ENCODE measurements at regions not wholly inside any gene's neighbourhood (a gene's known extent, or its start where the extent isn't known, plus 50 kb on each side); places are given as distances from the start of the nearest gene placed in this dataset.
"Not testable (repeated sequence)": the region's sequence is repeated elsewhere in the genome, so short reads cannot be mapped to it uniquely, and the experiment has no call there.

DNA sequence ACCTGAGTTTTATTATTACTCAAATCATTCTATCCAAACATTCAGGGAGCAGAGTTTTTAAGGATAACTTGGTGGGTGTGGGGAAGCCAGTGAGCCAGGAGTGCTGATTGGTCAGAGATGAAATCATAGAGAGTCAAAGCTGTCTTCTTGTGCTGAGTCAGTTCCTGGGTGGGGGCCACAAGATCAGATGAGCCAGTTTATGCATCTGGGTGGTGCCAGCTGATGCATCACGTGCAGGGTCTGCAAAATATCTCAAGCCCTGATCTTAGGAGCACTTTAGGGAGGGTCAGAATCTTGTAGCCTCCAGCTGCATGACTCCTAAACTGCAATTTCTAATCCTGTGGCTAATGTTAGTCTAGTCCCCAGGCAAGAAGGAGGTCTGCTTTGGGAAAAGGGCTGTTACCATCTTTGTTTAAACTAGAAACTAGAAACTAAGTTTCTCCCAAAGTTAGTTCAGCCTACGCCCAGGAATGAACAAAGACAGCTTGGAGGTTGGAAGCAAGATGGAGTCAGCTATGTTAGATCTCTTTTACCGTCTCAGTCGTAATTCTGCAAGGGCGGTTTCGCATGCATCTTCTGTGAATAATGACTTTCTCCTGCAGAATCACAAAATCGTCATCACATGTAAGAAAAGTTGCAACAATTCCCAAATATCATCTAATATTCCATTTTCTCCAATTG lies 97.5 kb downstream of the ZNF664 start:
- not testable (repeated sequence) for DNase-seq

DNA sequence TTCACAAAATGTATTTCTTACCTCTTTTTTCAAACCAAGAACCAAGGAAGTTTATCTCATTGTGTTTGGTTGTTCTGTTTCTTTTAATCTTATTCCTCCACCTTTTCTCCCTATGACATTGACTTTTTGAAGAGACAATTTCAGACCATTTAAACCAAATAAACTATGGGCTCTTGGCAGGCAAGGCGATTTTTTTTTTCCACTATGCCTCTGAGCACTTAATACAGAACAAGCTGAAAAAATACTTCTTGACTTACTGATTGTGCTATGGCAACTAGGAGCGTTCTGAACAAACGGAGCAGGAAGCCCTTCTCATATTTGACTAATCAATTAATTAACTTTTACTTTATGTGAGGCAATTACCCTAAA lies 98.0 kb downstream of the ZNF664 start:
- DNase-seq: no peak

GRCh38 chr12:124073356-124074035 lies 100.5 kb downstream of the ZNF664 start:
- DNase-seq: no peak

- no peak for DNase-seq
Observed at GRCh38 chr12:124075841-124076240, 102.8 kb downstream of the ZNF664 start.

DNA sequence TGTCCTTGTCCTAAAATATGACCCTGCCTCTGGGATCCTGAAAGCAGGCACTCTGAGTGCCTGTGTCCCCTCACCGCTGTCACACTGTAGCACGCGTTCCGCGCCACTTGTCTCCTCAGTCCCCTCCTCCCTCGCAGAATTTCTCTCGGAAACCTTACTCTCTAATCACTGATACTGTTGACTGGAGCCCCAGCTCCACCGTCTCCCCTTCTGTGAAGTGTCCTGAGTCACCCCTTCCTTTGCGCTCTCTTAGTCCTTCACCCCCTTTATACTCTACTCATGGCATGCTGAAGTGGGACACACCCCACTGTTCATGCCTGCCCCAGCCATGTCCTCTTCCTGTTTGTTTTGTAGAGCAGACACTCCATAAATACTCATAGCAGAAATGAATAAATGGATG lies 104.7 kb downstream of the ZNF664 start:
- DNase-seq: no peak

GRCh38 chr12:124078800-124079199 lies 105.8 kb downstream of the ZNF664 start:
- no peak for DNase-seq

- DNase-seq: no peak
Observed at GRCh38 chr12:124080649-124081048, 107.6 kb downstream of the ZNF664 start.

- no peak for DNase-seq
Observed at GRCh38 chr12:124082012-124082411, 109.0 kb downstream of the ZNF664 start.

DNA sequence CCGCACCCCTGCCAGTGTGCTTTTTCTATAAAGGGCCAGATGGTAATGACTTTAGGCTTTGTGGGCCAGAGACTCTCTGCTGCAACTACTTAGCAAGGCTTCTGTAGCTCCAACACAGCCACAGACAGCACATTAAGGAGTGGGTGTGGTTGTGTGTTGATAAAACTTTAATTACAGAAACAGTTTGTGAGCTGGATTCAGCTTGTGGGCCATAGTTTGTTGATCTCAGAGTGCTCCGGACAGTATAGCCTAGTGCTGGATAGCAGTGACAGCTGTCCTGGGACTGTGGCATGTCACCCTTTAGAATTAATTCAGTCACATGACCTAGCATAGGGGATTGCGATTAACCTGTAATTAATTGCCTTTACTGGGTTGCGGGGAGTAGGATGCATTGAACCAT lies 109.7 kb downstream of the ZNF664 start:
- no peak for DNase-seq

DNA sequence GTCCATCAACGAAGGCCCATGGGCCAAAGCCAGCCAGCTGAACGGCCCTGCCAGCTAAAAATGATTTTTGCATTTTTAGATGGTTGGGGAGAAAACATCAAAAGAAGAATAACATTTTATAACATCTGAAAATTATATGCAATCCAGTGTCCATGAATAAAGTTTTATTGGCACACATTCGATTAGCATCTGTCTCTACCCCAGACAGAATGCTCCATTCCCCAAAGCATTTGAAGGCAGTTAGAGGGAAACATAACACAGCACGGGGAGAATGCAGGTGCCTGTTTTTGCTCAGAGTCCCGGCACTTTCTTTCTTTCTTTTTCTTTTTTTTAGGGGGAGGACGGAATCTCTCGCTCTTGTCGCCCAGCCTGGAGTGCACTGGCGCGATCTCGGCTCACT lies 110.7 kb downstream of the ZNF664 start:
- no peak for DNase-seq

GRCh38 chr12:124085419-124086296 lies 112.6 kb downstream of the ZNF664 start:
- no peak for DNase-seq

GRCh38 chr12:124086299-124086898 lies 113.4 kb downstream of the ZNF664 start:
- DNase-seq: no peak

DNA sequence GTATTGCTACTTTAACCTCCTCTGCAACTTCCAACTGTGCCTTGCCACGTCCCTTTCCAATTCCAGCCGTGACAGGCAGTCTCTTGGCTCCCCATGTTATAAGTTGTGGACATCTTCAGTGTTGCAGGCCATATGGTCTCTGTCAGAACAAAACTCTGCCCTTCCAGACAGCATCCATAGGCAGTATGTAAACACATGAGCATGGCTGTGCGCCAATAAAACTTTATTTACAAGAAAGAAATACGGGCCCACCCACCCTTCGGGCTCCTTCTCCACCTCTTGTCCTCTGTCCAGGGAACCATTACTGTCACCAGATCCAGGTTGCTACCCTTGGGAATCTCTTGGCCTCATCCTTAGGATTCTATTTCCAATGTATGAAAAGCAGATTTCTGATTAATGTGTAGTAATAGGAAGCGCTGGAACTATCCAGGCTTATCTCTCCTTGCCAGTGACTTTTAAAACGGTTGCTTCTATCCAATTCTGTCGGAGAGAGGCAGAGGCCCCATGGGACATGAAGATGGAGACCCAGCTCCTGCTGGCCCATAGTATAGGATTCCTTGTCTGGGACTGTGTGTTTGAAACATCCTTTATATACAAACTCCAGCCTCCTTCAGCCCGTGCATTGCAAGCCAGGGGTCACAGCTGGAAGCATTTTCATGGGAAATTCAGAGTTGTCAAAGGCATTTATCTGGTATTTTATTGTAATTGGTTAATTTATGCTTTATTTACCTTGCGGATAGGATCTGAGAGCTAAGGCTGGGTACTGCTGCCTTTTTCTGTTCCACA lies 114.4 kb downstream of the ZNF664 start:
- no peak for DNase-seq

- no peak for DNase-seq
Observed at GRCh38 chr12:124088217-124088907, 115.3 kb downstream of the ZNF664 start.

DNA sequence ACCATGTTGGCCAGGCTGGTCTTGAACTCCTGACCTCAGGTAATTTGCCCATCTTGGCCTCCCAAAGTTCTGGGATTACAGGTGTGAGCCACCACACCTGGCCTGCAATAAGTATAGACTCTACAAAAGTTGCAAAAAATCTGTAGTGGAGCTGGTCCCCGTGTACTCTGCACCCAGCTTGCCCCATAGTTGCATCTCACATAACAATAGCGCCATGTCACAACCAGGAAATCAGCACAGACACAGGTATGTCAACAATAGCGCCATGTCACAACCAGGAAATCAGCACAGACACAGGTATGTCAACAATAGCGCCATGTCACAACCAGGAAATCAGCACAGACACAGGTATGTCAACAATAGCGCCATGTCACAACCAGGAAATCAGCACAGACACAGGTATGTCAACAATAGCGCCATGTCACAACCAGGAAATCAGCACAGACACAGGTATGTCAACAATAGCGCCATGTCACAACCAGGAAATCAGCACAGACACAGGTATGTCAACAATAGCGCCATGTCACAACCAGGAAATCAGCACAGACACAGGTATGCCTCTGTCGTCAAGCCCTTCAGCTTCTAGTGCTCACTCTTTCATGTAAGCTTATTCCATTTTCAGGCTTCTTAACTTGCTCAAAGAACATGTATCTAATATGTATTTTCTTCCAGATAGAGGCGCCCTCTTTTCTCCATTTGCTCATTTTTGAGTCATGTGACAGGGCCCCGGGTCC lies 116.3 kb downstream of the ZNF664 start:
- DNase-seq: not testable (repeated sequence)

DNA sequence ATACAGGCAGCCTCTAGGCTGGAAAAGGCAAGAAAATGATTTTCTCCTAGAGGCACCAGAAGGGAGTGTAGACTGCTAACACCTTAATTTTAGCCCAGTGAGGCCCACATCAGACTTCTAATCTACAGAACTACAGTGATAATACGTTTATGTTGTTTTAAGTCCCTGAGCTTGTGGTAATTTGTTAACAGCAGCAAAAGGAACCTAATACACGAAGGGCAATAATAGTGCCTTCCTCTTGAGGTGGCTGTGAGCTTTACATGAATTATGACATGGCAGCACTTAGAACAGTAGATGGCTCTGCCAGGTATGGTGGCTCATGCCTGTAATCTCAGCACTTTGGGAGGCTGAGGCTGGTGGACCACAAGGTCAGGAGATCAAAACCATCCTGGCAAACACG lies 118.8 kb downstream of the ZNF664 start:
- DNase-seq: no peak

DNA sequence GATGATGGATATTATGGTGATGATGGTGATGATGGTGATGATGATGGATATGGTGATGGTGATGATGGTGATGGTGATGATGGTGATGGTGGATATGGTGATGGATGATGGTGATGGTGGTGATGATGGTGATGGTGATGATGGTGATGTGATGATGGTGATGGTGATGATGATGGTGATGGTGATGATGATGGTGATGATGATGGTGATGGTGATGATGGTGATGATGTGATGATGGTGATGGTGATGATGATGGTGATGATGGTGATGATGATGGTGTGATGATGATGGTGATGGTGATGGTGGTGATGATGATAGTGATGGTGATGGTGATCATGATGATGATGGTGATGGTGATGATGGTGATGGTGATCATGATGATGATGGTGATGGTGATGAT lies 119.5 kb downstream of the ZNF664 start:
- not testable (repeated sequence) for DNase-seq

DNA sequence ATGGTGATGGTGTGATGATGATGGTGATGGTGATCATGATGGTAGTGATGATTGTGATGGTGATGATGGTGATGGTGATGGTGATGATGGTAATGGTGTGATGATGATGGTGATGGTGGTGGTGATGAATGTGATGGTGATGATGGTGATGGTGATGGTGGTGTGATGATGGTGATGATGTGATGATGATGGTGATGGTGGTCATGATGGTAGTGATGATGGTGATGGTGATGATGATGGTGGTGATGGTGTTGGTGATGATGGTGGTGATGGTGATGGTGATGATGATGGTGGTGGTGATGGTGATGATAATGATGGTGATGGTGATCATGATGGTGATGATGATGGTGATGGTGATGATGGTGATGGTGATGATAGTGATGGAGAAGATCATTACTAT lies 120.3 kb downstream of the ZNF664 start:
- no peak for DNase-seq

DNA sequence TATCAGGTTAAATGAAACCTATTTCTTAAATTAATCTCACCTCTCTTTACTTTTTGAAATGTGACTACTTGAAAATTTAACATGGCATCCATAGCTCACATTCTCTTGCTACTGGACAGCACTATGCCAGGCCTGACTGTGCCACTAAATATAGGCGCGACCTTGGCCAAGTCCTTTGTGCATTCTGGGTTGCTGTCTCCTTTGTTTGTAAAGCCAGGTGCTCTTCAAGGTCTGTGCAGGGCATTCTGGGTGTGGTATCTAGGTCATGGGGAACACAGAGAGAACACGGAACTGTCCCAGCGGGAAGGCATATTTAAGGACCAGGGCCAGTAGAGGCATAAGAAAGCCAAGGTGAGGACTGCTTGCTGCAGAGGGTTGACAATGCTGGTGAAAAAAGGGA lies 121.2 kb downstream of the ZNF664 start:
- no peak for DNase-seq

DNA sequence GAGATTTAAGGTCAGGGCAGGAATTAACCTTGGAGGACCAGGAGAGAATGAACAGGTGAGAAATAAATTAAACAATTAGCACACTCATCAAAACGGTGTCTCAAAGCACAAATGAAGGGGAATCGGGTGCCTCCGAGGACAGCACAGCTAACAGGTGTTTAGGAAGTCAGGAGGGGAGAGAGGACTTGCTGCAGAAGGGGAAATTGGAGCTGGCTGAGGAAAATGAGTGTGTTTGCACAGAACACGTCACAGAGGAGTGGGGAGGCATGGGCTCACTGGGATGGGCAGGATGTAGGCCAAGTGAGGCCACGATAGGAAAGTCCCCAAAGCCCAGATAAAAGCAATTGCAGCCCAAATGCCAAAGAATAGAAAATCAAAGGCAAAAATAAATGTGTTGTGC lies 121.7 kb downstream of the ZNF664 start:
- DNase-seq: no peak

- no peak for DNase-seq
Observed at GRCh38 chr12:124096109-124096508, 123.1 kb downstream of the ZNF664 start.
